GM12892 (cell line): ENCODE measurements at regions not wholly inside any gene's neighbourhood (a gene's known extent, or its start where the extent isn't known, plus 50 kb on each side); places are given as distances from the start of the nearest gene placed in this dataset.

Source experiments
- POLR2A ChIP-seq: IDR thresholded peaks from 2 replicates; pipeline ENCODE4 v1.6.1; 2011; ENCODE audit warnings: low read depth, low read length, control low read depth
- POLR2AphosphoS5 ChIP-seq: IDR thresholded peaks from 2 replicates; pipeline ENCODE4 v1.6.1; 2011; ENCODE audit warnings: low read depth, low read length, control low read depth
- TAF1 ChIP-seq: IDR thresholded peaks from 2 replicates; pipeline ENCODE4 v1.6.1; 2011; ENCODE audit warnings: low read depth, mild to moderate bottlenecking, control low read depth, low read length, borderline replicate concordance

GRCh38 chr3:137259701-137260100, 301.9 kb downstream of the IL20RB start:
- no peak for TF ChIP-seq POLR2AphosphoS5
- TF ChIP-seq POLR2A, result no peak
- TF ChIP-seq TAF1, result no peak
